A673 (cell line): ENCODE measurements at regions not wholly inside any gene's neighbourhood (a gene's known extent, or its start where the extent isn't known, plus 50 kb on each side); places are given as distances from the start of the nearest gene placed in this dataset.

Source experiments
- EZH2 ChIP-seq: fragments of 200-600 bp; sonication (generic); IDR thresholded peaks from 2 replicates; pipeline ENCODE4 v1.6.1; 2017; ENCODE audit warnings: borderline replicate concordance, low read depth, mild to moderate bottlenecking, mixed read lengths, antibody characterized with exemption, low read length; ENCODE audit not compliant: poor library complexity, severe bottlenecking
- TF ChIP-seq, protein P1 (sequence below): fragments of 300-800, 200-600 bp; sonication (generic); conservative IDR thresholded peaks from 2 replicates; pipeline ENCODE4 v1.5.1; 2017; ENCODE audit warnings: low read depth, mild to moderate bottlenecking, antibody characterized with exemption, low read length, moderate library complexity, mixed read lengths

DNA sequence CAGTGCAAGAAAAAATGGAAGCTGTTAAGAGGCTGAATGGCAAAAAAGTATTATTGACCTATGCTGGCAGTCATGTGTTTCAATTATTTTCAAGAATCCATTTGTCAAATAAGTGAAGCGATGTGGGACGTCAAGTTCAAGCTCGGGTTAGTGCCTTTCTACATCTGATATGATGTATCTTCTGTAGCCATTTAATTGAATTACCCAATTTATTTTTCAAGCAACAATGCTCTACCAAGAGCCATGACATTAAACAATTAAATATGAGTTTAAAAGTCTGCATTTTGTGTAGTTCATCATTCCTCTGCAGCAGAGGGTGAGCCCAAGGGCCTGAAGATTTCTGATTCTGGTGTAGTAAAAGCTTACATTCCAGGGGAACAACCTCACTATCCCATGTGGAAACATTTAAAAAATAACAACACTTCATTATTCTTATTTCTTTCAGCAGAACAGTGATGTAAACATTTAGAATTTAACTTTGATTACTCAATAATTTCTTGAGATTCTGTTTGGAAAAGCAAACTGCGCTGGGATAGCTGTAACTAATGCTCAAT is 619.7 kb upstream of the ARRDC3 start:
- TF ChIP-seq, protein P1, sequence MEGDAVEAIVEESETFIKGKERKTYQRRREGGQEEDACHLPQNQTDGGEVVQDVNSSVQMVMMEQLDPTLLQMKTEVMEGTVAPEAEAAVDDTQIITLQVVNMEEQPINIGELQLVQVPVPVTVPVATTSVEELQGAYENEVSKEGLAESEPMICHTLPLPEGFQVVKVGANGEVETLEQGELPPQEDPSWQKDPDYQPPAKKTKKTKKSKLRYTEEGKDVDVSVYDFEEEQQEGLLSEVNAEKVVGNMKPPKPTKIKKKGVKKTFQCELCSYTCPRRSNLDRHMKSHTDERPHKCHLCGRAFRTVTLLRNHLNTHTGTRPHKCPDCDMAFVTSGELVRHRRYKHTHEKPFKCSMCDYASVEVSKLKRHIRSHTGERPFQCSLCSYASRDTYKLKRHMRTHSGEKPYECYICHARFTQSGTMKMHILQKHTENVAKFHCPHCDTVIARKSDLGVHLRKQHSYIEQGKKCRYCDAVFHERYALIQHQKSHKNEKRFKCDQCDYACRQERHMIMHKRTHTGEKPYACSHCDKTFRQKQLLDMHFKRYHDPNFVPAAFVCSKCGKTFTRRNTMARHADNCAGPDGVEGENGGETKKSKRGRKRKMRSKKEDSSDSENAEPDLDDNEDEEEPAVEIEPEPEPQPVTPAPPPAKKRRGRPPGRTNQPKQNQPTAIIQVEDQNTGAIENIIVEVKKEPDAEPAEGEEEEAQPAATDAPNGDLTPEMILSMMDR, result no peak
- no peak for TF ChIP-seq EZH2
